HL-60 (cell line): ENCODE measurements at regions not wholly inside any gene's neighbourhood (a gene's known extent, or its start where the extent isn't known, plus 50 kb on each side); places are given as distances from the start of the nearest gene placed in this dataset.

Experiments
- DNase-seq, 2 experiments: peaks; one replicate each; pipeline ENCODE4 v3.0.0-alpha.2; 2010 to 2020; ENCODE audit warnings: low read depth in 1 of 2, low spot score in 1 of 2
- H3K27ac ChIP-seq: fragments of 250-450 bp; sonication (Bioruptor Pico); replicated peaks from 2 replicates; pipeline ENCODE4 v1.5.1; 2020; ENCODE audit warnings: mild to moderate bottlenecking, moderate library complexity
- H3K27me3 ChIP-seq: fragments of 250-450 bp; sonication (Bioruptor Pico); 2 replicates; pipeline ENCODE4 v1.5.1; 2021; ENCODE audit warnings: mild to moderate bottlenecking, moderate library complexity; ENCODE audit not compliant: insufficient read depth, poor library complexity, severe bottlenecking
- H3K4me3 ChIP-seq: replicated peaks from 2 replicates; pipeline ENCODE4 v1.5.1; 2011; ENCODE audit warnings: mild to moderate bottlenecking, control low read depth, low read length; ENCODE audit not compliant: insufficient read depth
- GABPA ChIP-seq: IDR thresholded peaks from 2 replicates; pipeline ENCODE4 v1.6.1; 2012; ENCODE audit warnings: low read depth
- POLR2AphosphoS5 ChIP-seq: IDR thresholded peaks from 2 replicates; pipeline ENCODE4 v1.6.1; 2012; ENCODE audit warnings: low read depth
- SPI1 ChIP-seq: IDR thresholded peaks from 2 replicates; pipeline ENCODE4 v1.6.1; 2012; ENCODE audit warnings: low read depth, mild to moderate bottlenecking, borderline replicate concordance
- TF ChIP-seq, protein P1 (sequence below): IDR thresholded peaks from one replicate; pipeline ENCODE4 v1.5.1; 2011; ENCODE audit warnings: low read length, control low read depth, inconsistent platforms; ENCODE audit not compliant: insufficient read depth
- TF ChIP-seq, protein P2 (sequence below): IDR thresholded peaks from 2 replicates; pipeline ENCODE4 v1.6.1; 2012; ENCODE audit warnings: low read depth; ENCODE audit not compliant: insufficient replicate concordance

DNA sequence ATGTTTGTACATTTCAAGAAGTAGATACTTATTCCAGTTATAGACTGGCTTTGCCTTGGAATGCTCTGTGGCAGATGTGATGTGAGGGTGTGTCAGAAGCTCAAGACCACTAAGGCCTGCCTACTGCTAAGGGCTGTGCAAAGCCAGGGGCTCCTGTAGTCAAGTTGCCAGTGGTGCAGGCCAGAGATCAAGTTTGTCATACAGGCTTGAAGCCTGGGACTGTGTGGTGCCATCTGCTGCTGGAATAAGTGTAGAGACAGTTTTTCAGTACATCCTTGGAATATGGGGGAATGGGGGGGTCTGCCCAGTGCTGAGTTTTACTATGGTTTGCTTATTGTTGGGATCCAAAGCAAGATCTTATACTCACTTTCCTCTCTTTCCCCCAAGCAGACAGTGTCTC is 649.9 kb upstream of the FOXG1 start:
- Histone ChIP-seq H3K4me3 (no peak overlapping the region), H3K27me3 (no peaks in the 10 kb centered on the region), H3K27ac (no peak overlapping the region)
- DNase-seq: no peak
- TF ChIP-seq, protein P1, sequence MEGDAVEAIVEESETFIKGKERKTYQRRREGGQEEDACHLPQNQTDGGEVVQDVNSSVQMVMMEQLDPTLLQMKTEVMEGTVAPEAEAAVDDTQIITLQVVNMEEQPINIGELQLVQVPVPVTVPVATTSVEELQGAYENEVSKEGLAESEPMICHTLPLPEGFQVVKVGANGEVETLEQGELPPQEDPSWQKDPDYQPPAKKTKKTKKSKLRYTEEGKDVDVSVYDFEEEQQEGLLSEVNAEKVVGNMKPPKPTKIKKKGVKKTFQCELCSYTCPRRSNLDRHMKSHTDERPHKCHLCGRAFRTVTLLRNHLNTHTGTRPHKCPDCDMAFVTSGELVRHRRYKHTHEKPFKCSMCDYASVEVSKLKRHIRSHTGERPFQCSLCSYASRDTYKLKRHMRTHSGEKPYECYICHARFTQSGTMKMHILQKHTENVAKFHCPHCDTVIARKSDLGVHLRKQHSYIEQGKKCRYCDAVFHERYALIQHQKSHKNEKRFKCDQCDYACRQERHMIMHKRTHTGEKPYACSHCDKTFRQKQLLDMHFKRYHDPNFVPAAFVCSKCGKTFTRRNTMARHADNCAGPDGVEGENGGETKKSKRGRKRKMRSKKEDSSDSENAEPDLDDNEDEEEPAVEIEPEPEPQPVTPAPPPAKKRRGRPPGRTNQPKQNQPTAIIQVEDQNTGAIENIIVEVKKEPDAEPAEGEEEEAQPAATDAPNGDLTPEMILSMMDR: no peak
- no peak for TF ChIP-seq POLR2AphosphoS5
- TF ChIP-seq GABPA: no peak
- TF ChIP-seq, protein P2, sequence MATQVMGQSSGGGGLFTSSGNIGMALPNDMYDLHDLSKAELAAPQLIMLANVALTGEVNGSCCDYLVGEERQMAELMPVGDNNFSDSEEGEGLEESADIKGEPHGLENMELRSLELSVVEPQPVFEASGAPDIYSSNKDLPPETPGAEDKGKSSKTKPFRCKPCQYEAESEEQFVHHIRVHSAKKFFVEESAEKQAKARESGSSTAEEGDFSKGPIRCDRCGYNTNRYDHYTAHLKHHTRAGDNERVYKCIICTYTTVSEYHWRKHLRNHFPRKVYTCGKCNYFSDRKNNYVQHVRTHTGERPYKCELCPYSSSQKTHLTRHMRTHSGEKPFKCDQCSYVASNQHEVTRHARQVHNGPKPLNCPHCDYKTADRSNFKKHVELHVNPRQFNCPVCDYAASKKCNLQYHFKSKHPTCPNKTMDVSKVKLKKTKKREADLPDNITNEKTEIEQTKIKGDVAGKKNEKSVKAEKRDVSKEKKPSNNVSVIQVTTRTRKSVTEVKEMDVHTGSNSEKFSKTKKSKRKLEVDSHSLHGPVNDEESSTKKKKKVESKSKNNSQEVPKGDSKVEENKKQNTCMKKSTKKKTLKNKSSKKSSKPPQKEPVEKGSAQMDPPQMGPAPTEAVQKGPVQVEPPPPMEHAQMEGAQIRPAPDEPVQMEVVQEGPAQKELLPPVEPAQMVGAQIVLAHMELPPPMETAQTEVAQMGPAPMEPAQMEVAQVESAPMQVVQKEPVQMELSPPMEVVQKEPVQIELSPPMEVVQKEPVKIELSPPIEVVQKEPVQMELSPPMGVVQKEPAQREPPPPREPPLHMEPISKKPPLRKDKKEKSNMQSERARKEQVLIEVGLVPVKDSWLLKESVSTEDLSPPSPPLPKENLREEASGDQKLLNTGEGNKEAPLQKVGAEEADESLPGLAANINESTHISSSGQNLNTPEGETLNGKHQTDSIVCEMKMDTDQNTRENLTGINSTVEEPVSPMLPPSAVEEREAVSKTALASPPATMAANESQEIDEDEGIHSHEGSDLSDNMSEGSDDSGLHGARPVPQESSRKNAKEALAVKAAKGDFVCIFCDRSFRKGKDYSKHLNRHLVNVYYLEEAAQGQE: no peak
- no peak for TF ChIP-seq SPI1

DNA sequence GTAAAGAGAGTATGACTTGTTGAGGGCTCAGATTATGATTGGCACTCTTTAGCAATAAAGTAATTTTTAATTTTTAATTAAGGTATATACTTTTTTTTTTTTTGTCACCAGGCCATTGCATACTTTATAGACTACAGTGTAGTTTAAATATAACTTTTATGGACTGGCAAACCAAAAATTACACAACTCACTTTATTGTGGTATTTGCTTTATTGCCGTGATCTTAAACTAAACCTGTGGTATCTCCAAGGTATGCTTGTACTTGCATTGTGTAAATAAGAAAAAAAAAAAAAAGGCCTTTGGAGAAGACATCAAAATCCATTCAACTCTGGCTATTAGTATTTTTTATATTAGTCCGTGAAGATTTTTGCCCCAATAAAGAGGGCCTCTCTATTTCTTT is 646.7 kb upstream of the FOXG1 start:
- Histone ChIP-seq H3K27me3 (no peaks in the 10 kb centered on the region), H3K27ac (no peak overlapping the region), H3K4me3 (no peak overlapping the region)
- DNase-seq: no peak
- TF ChIP-seq, protein P1: no peak
- TF ChIP-seq GABPA: no peak
- no peak for TF ChIP-seq SPI1
- no peak for TF ChIP-seq POLR2AphosphoS5
- TF ChIP-seq, protein P2: no peak

DNA sequence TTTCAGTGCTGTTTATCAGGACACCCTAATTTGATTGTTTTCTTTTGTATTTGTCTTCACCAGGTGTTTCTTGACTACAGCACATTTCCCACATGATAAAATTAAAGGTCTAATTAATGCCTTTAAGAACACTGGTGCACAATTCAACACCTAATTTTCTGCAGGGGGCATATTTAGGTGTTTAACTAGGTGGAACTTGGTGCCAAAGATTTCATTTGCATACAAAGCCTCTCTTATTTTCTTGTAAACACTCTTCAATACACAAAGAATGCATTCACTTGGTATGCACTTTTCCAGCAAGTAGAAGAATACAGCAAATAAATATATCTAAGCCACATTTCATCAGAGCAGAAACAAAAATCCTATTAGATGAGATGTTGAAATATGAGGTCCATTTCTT is 646.2 kb upstream of the FOXG1 start:
- TF ChIP-seq, protein P1: no peak
- TF ChIP-seq POLR2AphosphoS5 (no peak), SPI1 (no peak), GABPA (no peak)
- TF ChIP-seq, protein P2: no peak
- no peaks in the 10 kb centered on the region for H3K27me3 ChIP-seq
- DNase-seq: no peak
- no peak overlapping the region for H3K4me3 ChIP-seq
- H3K27ac ChIP-seq: no peak overlapping the region
